NCI-H510A (cell line): ENCODE measurements at regions not wholly inside any gene's neighbourhood (a gene's known extent, or its start where the extent isn't known, plus 50 kb on each side); places are given as distances from the start of the nearest gene placed in this dataset.
A peak's percentile ranks its signal among the peaks of the same experiment; 100 is the strongest.
"Not testable (repeated sequence)": the region's sequence is repeated elsewhere in the genome, so short reads cannot be mapped to it uniquely, and the experiment has no call there.

Experiments used
- DNase-seq: peaks from one replicate; lab custom pipeline; 2025; lab: John Stamatoyannopoulos, UW

GRCh38 chr2:166641516-166641915 lies 147.5 kb upstream of the SCN7A start:
- not testable (repeated sequence) for DNase-seq

- no peak for DNase-seq
Observed at GRCh38 chr2:166637051-166637450, 143.0 kb upstream of the SCN7A start.

- DNase-seq = no peak
Observed at GRCh38 chr2:166634706-166635105, 140.7 kb upstream of the SCN7A start.

- no peak for DNase-seq
Observed at GRCh38 chr2:166632616-166633015, 138.6 kb upstream of the SCN7A start.

GRCh38 chr2:166628478-166629136 lies 134.6 kb upstream of the SCN7A start:
- no peak for DNase-seq

- no peak for DNase-seq
Observed at GRCh38 chr2:166627893-166628292, 133.8 kb upstream of the SCN7A start.

- no peak for DNase-seq
Observed at GRCh38 chr2:166625670-166626069, 131.6 kb upstream of the SCN7A start.

- peak; percentile 8 for DNase-seq
Observed at GRCh38 chr2:166614503-166614902, 120.5 kb upstream of the SCN7A start.

- DNase-seq = no peak
Observed at GRCh38 chr2:166614029-166614428, 120.0 kb upstream of the SCN7A start.

- no peak for DNase-seq
Observed at GRCh38 chr2:166613226-166613625, 119.2 kb upstream of the SCN7A start.

- no peak for DNase-seq
Observed at GRCh38 chr2:166612214-166612613, 118.2 kb upstream of the SCN7A start.

GRCh38 chr2:166610913-166611305 lies 116.9 kb upstream of the SCN7A start:
- DNase-seq = no peak

GRCh38 chr2:166610180-166610912 lies 116.3 kb upstream of the SCN7A start:
- DNase-seq = no peak

GRCh38 chr2:166609183-166609959 lies 115.3 kb upstream of the SCN7A start:
- peak; percentile 2 for DNase-seq

- no peak for DNase-seq
Observed at GRCh38 chr2:166607880-166608279, 113.8 kb upstream of the SCN7A start.

- no peak for DNase-seq
Observed at GRCh38 chr2:166593403-166593802, 99.4 kb upstream of the SCN7A start.

- DNase-seq = no peak
Observed at GRCh38 chr2:166592750-166593149, 98.7 kb upstream of the SCN7A start.

GRCh38 chr2:166591226-166591625 lies 97.2 kb upstream of the SCN7A start:
- no peak for DNase-seq

- no peak for DNase-seq
Observed at GRCh38 chr2:166573391-166573790, 79.3 kb upstream of the SCN7A start.

GRCh38 chr2:166572937-166573336 lies 78.9 kb upstream of the SCN7A start:
- no peak for DNase-seq

GRCh38 chr2:166568409-166568808 lies 74.4 kb upstream of the SCN7A start:
- DNase-seq = no peak

- no peak for DNase-seq
Observed at GRCh38 chr2:166565501-166565900, 71.5 kb upstream of the SCN7A start.

- no peak for DNase-seq
Observed at GRCh38 chr2:166563894-166564293, 69.8 kb upstream of the SCN7A start.
